ENCODE measurements at regions not wholly inside any gene's neighbourhood (a gene's known extent, or its start where the extent isn't known, plus 50 kb on each side); places are given as distances from the start of the nearest gene placed in this dataset.

DNA sequence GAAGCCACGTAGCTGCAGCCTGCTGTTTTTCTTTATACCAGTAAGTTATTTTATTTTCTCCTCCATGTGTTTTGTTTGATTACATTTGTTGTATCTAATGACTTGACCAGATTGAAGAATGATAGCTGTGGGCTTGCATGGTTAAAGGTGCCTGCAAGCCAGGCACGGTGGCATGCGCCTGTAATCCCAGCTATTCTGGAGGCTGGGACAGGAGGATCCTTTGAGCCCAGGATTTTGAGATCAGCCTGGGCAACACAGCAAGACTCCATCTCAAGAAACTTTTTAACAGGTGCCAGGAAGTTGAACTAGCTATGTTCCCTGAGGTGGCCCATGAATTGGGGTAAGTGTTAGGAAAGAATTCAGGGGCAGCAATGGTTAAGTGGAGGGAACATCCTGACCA, 179.4 kb downstream of the IRS1 start:
- Histone ChIP-seq H3K9me3 (no peaks in the 10 kb centered on the region), H3K27ac (no peak overlapping the region), H3K36me3 (ENCODE audit: low read depth, missing control alignments) (no peaks in the 10 kb centered on the region), H3K4me3 (no peak overlapping the region), H3K4me1 (no peaks in the 10 kb centered on the region), H3K27me3 (no peaks in the 10 kb centered on the region)
- no peak for DNase-seq
- WGBS, 2 donors, result 91 to 97% methylated on average over 3 of the region's 3 CpGs
- TF ChIP-seq POLR2A (IDR thresholded peaks at IDR 0.05), result no peak
- TF ChIP-seq, protein P1, sequence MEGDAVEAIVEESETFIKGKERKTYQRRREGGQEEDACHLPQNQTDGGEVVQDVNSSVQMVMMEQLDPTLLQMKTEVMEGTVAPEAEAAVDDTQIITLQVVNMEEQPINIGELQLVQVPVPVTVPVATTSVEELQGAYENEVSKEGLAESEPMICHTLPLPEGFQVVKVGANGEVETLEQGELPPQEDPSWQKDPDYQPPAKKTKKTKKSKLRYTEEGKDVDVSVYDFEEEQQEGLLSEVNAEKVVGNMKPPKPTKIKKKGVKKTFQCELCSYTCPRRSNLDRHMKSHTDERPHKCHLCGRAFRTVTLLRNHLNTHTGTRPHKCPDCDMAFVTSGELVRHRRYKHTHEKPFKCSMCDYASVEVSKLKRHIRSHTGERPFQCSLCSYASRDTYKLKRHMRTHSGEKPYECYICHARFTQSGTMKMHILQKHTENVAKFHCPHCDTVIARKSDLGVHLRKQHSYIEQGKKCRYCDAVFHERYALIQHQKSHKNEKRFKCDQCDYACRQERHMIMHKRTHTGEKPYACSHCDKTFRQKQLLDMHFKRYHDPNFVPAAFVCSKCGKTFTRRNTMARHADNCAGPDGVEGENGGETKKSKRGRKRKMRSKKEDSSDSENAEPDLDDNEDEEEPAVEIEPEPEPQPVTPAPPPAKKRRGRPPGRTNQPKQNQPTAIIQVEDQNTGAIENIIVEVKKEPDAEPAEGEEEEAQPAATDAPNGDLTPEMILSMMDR (IDR thresholded peaks at IDR 0.05), result no peak
- intact Hi-C loops (cut with DNase I; ENCODE audit: low total_unique reads), result no loop called here

DNA sequence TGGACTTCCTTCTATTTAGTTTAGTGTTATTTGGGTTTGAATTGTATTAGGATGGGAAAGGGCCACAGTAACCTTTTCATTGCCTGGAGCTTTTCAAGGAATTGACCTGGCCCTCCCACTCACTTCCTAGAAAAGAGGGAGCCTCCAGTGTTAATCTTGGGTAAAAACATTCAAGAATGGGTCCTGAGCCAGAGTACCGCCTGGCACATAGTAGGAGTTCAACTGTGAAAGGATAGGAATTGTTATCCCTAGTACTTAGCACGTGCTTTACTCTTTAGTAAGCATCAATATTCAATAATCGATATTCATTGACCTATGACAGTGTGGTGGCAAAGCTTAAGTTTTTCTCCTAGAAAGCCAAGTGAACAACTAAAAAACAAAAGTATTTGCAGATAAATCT, 179.9 kb downstream of the IRS1 start:
- Histone ChIP-seq H3K27ac (no peak overlapping the region), H3K4me3 (no peak overlapping the region), H3K9me3 (no peaks in the 10 kb centered on the region), H3K36me3 (ENCODE audit: low read depth, missing control alignments) (no peaks in the 10 kb centered on the region), H3K4me1 (no peaks in the 10 kb centered on the region), H3K27me3 (no peaks in the 10 kb centered on the region)
- no peak for TF ChIP-seq POLR2A (IDR thresholded peaks at IDR 0.05)
- TF ChIP-seq, protein P1 (IDR thresholded peaks at IDR 0.05), result no peak
- no peak for DNase-seq
- intact Hi-C loops (cut with DNase I; ENCODE audit: low total_unique reads), result no loop called here
- WGBS, 2 donors, result 92 to 93% methylated on average over 3 of the region's 3 CpGs

DNA sequence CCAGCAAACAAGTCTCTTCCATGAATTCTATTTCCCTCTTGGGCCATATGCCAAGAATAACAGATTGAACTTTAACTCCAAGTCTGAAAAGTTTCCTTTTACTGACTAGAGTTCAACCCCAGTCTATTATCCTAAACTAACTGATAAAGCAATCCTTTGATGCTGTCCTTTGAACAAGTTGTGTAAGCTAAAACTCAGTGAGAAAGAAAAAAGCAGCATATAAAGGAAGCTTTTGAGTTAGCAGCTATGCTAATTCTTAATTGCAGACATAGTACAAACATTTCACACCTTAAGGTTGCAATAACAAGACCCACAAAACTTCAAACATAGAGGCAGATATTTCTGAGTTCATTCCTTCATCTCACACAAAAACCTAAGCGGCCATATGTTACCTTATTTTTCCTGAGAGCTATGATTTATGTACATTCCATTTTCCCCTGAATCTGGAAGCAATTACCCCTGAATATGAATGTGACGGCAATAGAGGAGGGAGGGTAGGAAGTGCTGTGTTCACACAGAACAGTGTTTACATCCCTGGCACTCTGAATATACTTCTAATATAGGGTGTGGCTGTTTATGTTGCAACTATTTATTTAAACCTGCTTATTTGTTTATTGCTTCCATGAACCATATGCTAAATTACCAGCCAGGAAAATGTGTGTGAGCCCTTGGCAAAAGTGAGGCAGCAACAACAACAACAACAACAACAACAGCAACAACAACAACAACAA, 180.6 kb downstream of the IRS1 start:
- 62 to 85% methylated on average over 2 of the region's 2 CpGs for WGBS, 2 donors
- no peak for DNase-seq
- intact Hi-C loops (cut with DNase I; ENCODE audit: low total_unique reads), result no loop called here

DNA sequence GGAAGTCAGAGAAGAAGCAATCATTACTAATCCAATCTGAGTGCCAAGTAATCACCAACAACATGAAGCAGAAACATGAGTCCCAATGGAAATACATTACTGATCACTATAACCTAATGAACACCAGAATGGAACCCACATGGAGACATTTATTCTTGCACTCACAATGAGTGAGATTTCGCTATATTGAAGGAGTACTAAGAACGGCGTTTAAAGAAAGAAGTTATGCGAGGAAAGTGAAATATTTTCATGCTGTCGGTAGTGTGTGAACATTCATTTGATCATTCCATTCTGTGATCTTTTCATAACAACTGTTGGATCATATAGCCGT, 181.1 kb downstream of the IRS1 start:
- Histone ChIP-seq H3K9me3 (no peaks in the 10 kb centered on the region), H3K27ac (no peak overlapping the region), H3K4me3 (no peak overlapping the region), H3K4me1 (no peaks in the 10 kb centered on the region), H3K27me3 (no peaks in the 10 kb centered on the region), H3K36me3 (ENCODE audit: low read depth, missing control alignments) (no peaks in the 10 kb centered on the region)
- TF ChIP-seq, protein P1 (IDR thresholded peaks at IDR 0.05), result no peak
- TF ChIP-seq POLR2A (IDR thresholded peaks at IDR 0.05), result no peak
- intact Hi-C loops (cut with DNase I; ENCODE audit: low total_unique reads), result no loop called here
- 72 to 78% methylated on average over 6 of the region's 6 CpGs for WGBS, 2 donors
- DNase-seq, result no peak

More for the DNA sequence above, 180.6 kb downstream of the IRS1 start:
- no peaks in the 10 kb centered on the region for H3K9me3 ChIP-seq
- no peak overlapping the region for H3K27ac ChIP-seq
- H3K4me1 ChIP-seq, result no peaks in the 10 kb centered on the region
- no peaks in the 10 kb centered on the region for H3K27me3 ChIP-seq
- H3K4me3 ChIP-seq, result no peak overlapping the region
- no peaks in the 10 kb centered on the region for H3K36me3 ChIP-seq (ENCODE audit: low read depth, missing control alignments)
- TF ChIP-seq, protein P1 (IDR thresholded peaks at IDR 0.05), result no peak
- no peak for TF ChIP-seq POLR2A (IDR thresholded peaks at IDR 0.05)

DNA sequence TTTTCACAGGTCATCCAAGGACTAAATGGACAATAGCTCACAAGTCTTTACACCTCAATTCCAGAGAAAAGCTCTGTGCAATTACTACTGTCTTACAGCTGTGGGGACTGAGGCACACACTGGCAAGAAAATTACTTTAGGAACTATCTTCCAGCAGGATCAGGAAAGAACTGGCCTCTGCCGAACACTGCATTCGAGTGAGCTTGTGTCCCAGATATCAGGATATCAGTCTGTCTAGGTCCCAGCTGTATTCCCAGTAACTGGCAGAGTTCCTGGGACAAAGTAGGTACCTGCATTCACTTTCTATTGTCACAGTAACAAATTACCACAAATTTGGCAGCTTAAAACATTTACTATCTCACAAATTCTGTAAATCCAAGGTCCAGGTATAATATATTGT, 183.7 kb downstream of the IRS1 start:
- no peaks in the 10 kb centered on the region for H3K27me3 ChIP-seq
- H3K36me3 ChIP-seq (ENCODE audit: low read depth, missing control alignments), result no peaks in the 10 kb centered on the region
- 41% methylated on average over 2 of the region's 2 CpGs for WGBS, 2 donors
- H3K4me3 ChIP-seq, result no peak overlapping the region
- no peak overlapping the region for H3K27ac ChIP-seq
- TF ChIP-seq, protein P1 (IDR thresholded peaks at IDR 0.05), result no peak
- no peak for TF ChIP-seq POLR2A (IDR thresholded peaks at IDR 0.05)
- H3K9me3 ChIP-seq, result no peaks in the 10 kb centered on the region
- intact Hi-C loops (cut with DNase I; ENCODE audit: low total_unique reads), result no loop called here
- DNase-seq, result no peak
- H3K4me1 ChIP-seq, result no peaks in the 10 kb centered on the region

All from testis (tissue), 2 donors.